ENCODE measurements at regions not wholly inside any gene's neighbourhood (a gene's known extent, or its start where the extent isn't known, plus 50 kb on each side); places are given as distances from the start of the nearest gene placed in this dataset.

- Histone ChIP-seq H3K4me3 (no peak overlapping the region), H3K9me3 (peaks cover 0 to 27% of the 10 kb centered on the region in 2 donors), H3K4me1 (no peaks in the 10 kb centered on the region), H3K27me3 (no peaks in the 10 kb centered on the region), H3K36me3 (no peaks in the 10 kb centered on the region), H3K27ac (no peak overlapping the region)
- DNase-seq (no peak), ATAC-seq (no peak)
- intact Hi-C loops (cut with DNase I), result no loop called here
- no peak for TF ChIP-seq CTCF (IDR thresholded peaks at IDR 0.05)
These were observed 157.9 kb upstream of the CHRM3 start for GRCh38 chr1:239228451-239228850.

DNA sequence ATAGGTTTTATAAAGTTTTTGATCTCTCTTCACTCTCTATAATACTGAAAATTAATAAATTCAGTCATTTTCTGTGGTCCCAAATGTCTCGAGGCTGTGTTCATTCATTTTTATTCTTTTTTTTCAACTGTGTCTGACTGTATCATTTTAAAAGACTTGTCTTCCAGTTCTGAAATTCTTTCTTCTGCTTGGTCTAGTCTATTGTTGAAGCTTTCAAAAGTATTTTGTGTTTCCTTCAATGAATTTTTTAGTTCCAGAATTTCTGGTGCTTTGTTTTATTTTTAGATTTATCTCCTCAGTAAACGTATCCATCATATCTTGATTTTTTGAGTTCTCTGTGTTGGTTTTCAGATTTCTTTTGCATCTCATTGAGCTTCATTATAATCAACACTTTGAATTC lies 161.0 kb upstream of the CHRM3 start:
- no peaks in the 10 kb centered on the region for H3K36me3 ChIP-seq
- H3K27ac ChIP-seq, result no peak overlapping the region
- no peak for TF ChIP-seq CTCF (IDR thresholded peaks at IDR 0.05)
- ATAC-seq (no peak), DNase-seq (no peak)
- intact Hi-C loops (cut with DNase I), result no loop called here
- no peak overlapping the region for H3K4me3 ChIP-seq
- H3K4me1 ChIP-seq, result no peaks in the 10 kb centered on the region
- peaks cover 0 to 55% of the 10 kb centered on the region in 2 donors for H3K9me3 ChIP-seq
- no peaks in the 10 kb centered on the region for H3K27me3 ChIP-seq

- Histone ChIP-seq H3K9me3 (peaks cover 0 to 65% of the 10 kb centered on the region in 2 donors), H3K4me3 (no peak overlapping the region), H3K4me1 (no peaks in the 10 kb centered on the region), H3K36me3 (no peaks in the 10 kb centered on the region), H3K27ac (no peak overlapping the region), H3K27me3 (no peaks in the 10 kb centered on the region)
- ATAC-seq, result no peak
- intact Hi-C loops (cut with DNase I), result no loop called here
- TF ChIP-seq CTCF (IDR thresholded peaks at IDR 0.05), result no peak
- no peak for DNase-seq
These were observed 162.3 kb upstream of the CHRM3 start for GRCh38 chr1:239224100-239224499.

GRCh38 chr1:239222999-239223398 lies 163.4 kb upstream of the CHRM3 start:
- no peaks in the 10 kb centered on the region for H3K4me1 ChIP-seq
- no peak overlapping the region for H3K4me3 ChIP-seq
- TF ChIP-seq CTCF (IDR thresholded peaks at IDR 0.05), result no peak
- no peak for DNase-seq
- ATAC-seq, result no peak
- no peaks in the 10 kb centered on the region for H3K36me3 ChIP-seq
- peaks cover 0 to 66% of the 10 kb centered on the region in 2 donors for H3K9me3 ChIP-seq
- H3K27ac ChIP-seq, result no peak overlapping the region
- H3K27me3 ChIP-seq, result no peaks in the 10 kb centered on the region
- intact Hi-C loops (cut with DNase I), result no loop called here

- DNase-seq, result no peak
These were observed 164.7 kb upstream of the CHRM3 start for GRCh38 chr1:239221656-239222055.

More at GRCh38 chr1:239221656-239222055, 164.7 kb upstream of the CHRM3 start:
- Histone ChIP-seq H3K27ac (no peak overlapping the region), H3K9me3 (peaks cover 0 to 66% of the 10 kb centered on the region in 2 donors), H3K4me1 (no peaks in the 10 kb centered on the region), H3K27me3 (no peaks in the 10 kb centered on the region), H3K36me3 (no peaks in the 10 kb centered on the region), H3K4me3 (no peak overlapping the region)
- no peak for ATAC-seq
- TF ChIP-seq CTCF (IDR thresholded peaks at IDR 0.05), result no peak
- intact Hi-C loops (cut with DNase I), result no loop called here
